HG02981 (cell line): ENCODE measurements at regions not wholly inside any gene's neighbourhood (a gene's known extent, or its start where the extent isn't known, plus 50 kb on each side); places are given as distances from the start of the nearest gene placed in this dataset.

ENCODE experiments used
- ATAC-seq: cut with Tn5 transposase; IDR thresholded peaks from one replicate; pipeline ENCODE4 v1.9.1; 2021; ENCODE audit warnings: mild to moderate bottlenecking, moderate library complexity; ENCODE audit not compliant: unreplicated experiment

- no peak for ATAC-seq
Measured at GRCh38 chr12:130016986-130017385, 113.2 kb upstream of the TMEM132D start.

GRCh38 chr12:130017591-130018449 lies 114.0 kb upstream of the TMEM132D start:
- no peak for ATAC-seq

GRCh38 chr12:130018614-130019013 lies 114.8 kb upstream of the TMEM132D start:
- no peak for ATAC-seq

GRCh38 chr12:130026608-130027176 lies 122.9 kb upstream of the TMEM132D start:
- ATAC-seq: no peak

- ATAC-seq: no peak
Measured at GRCh38 chr12:130027798-130028197, 124.0 kb upstream of the TMEM132D start.

- no peak for ATAC-seq
Measured at GRCh38 chr12:130029151-130029550, 125.3 kb upstream of the TMEM132D start.

GRCh38 chr12:130031041-130031440 lies 127.2 kb upstream of the TMEM132D start:
- no peak for ATAC-seq

- peak; percentile 91 for ATAC-seq
Measured at GRCh38 chr12:130031571-130032189, 127.9 kb upstream of the TMEM132D start.

- no peak for ATAC-seq
Measured at GRCh38 chr12:130041983-130042812, 120.1 kb upstream of the FZD10 start.

- no peak for ATAC-seq
Measured at GRCh38 chr12:130043685-130044406, 118.4 kb upstream of the FZD10 start.

- no peak for ATAC-seq
Measured at GRCh38 chr12:130044991-130045621, 117.2 kb upstream of the FZD10 start.

GRCh38 chr12:130049666-130050065 lies 112.6 kb upstream of the FZD10 start:
- ATAC-seq: no peak

GRCh38 chr12:130051900-130052299 lies 110.4 kb upstream of the FZD10 start:
- no peak for ATAC-seq

GRCh38 chr12:130053651-130054069 lies 108.6 kb upstream of the FZD10 start:
- no peak for ATAC-seq

- no peak for ATAC-seq
Measured at GRCh38 chr12:130054803-130055202, 107.5 kb upstream of the FZD10 start.

GRCh38 chr12:130058926-130059472 lies 103.3 kb upstream of the FZD10 start:
- ATAC-seq: no peak

- ATAC-seq: no peak
Measured at GRCh38 chr12:130063866-130064265, 98.4 kb upstream of the FZD10 start.

- ATAC-seq: no peak
Measured at GRCh38 chr12:130064999-130065398, 97.3 kb upstream of the FZD10 start.

GRCh38 chr12:130066742-130067141 lies 95.5 kb upstream of the FZD10 start:
- ATAC-seq: no peak

GRCh38 chr12:130068741-130069140 lies 93.5 kb upstream of the FZD10 start:
- ATAC-seq: no peak
